ENCODE measurements at regions not wholly inside any gene's neighbourhood (a gene's known extent, or its start where the extent isn't known, plus 50 kb on each side); places are given as distances from the start of the nearest gene placed in this dataset.

DNA sequence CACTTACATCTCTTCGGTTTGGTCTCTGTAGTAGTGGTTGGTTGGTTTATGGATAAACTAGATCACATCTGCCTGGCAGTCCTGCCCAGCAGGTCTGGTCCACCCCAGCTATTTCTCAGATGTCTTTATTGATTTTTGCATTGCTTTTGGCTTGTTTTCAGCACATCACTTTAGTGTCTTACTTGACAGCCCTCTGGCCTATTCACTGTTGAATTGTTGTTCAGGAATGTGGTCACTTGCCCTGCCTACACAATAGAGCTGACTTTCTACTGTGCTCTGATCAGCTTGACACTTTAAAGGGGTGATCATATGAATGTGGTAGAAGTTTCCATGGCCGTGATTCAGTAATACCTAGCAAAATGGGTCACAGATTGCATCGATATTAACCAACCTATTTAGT lies 719.2 kb upstream of the LRRN3 start:
- no peak for TF ChIP-seq POLR2AphosphoS5 (IDR thresholded peaks at IDR 0.05; ENCODE audit: low read depth)
- no peak for TF ChIP-seq REST (IDR thresholded peaks at IDR 0.05; ENCODE audit: insufficient replicate concordance, low read depth)
- TF ChIP-seq SPI1 (IDR thresholded peaks at IDR 0.05; ENCODE audit: borderline replicate concordance, low read depth) = no peak
- no peak for TF ChIP-seq CTCF (IDR thresholded peaks at IDR 0.05; ENCODE audit: insufficient read depth, low read length)
- no peak overlapping the region for H3K27ac ChIP-seq (replicated peaks)
- H3K4me3 ChIP-seq (replicated peaks; ENCODE audit: insufficient read depth, low read length) = no peak overlapping the region
- H3K27me3 ChIP-seq (ENCODE audit: insufficient read depth, poor library complexity, severe bottlenecking) = no peaks in the 10 kb centered on the region
- no peak for DNase-seq (ENCODE audit: low read depth in 1 of 2, low spot score in 1 of 2)

DNA sequence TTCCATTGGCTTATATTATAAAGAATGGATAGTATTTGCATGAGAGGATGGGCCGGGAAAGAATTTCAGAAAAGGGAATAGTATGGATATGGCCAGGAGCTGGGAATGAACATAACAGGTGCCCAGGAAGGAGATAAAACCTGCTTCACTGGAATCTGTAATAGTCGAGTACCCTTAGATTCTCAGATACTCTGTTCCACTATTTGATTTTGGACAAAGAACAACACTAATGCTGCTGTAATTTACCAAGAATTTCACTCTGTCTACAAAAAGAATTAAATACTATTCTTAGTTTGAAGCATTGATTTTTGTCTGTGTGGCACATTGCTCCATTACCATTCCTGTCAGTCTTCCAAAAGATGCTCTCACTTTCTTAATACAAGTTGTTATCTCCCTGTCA lies 718.2 kb upstream of the LRRN3 start:
- Histone ChIP-seq H3K27ac (replicated peaks) (no peak overlapping the region), H3K4me3 (replicated peaks; ENCODE audit: insufficient read depth, low read length) (no peak overlapping the region), H3K27me3 (ENCODE audit: insufficient read depth, poor library complexity, severe bottlenecking) (no peaks in the 10 kb centered on the region)
- no peak for TF ChIP-seq GABPA (IDR thresholded peaks at IDR 0.05; ENCODE audit: low read depth)
- no peak for TF ChIP-seq SPI1 (IDR thresholded peaks at IDR 0.05; ENCODE audit: borderline replicate concordance, low read depth)
- no peak for TF ChIP-seq CTCF (IDR thresholded peaks at IDR 0.05; ENCODE audit: insufficient read depth, low read length)
- no peak for DNase-seq (ENCODE audit: low read depth in 1 of 2, low spot score in 1 of 2)

DNA sequence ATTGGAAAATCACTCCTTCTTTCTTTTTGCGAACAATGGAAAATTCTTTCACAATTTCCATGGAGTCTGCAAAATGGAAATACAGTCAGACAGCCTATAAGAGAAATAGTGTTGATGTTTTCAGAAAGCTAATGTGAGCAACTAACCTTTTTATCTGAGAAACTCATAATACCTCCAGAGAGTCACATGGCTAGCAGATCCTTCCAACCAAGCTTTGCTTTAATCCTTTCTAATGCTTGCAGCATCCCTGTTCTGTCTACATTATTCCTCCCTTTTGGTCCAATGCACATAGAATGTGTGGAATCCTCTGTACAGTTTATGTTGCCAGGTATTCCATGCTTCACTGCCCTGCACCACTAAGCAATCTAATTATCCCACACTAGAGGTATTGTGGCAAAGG lies 717.5 kb upstream of the LRRN3 start:
- no peak overlapping the region for H3K4me3 ChIP-seq (replicated peaks; ENCODE audit: insufficient read depth, low read length)
- TF ChIP-seq POLR2AphosphoS5 (IDR thresholded peaks at IDR 0.05; ENCODE audit: low read depth) = no peak
- no peak for TF ChIP-seq SPI1 (IDR thresholded peaks at IDR 0.05; ENCODE audit: borderline replicate concordance, low read depth)
- TF ChIP-seq CTCF (IDR thresholded peaks at IDR 0.05; ENCODE audit: insufficient read depth, low read length) = no peak
- TF ChIP-seq REST (IDR thresholded peaks at IDR 0.05; ENCODE audit: insufficient replicate concordance, low read depth) = no peak
- no peak for TF ChIP-seq GABPA (IDR thresholded peaks at IDR 0.05; ENCODE audit: low read depth)
- no peak overlapping the region for H3K27ac ChIP-seq (replicated peaks)
- H3K27me3 ChIP-seq (ENCODE audit: insufficient read depth, poor library complexity, severe bottlenecking) = no peaks in the 10 kb centered on the region
- no peak for DNase-seq (ENCODE audit: low read depth in 1 of 2, low spot score in 1 of 2)

- Histone ChIP-seq H3K27ac (replicated peaks) (no peak overlapping the region), H3K27me3 (ENCODE audit: insufficient read depth, poor library complexity, severe bottlenecking) (no peaks in the 10 kb centered on the region), H3K4me3 (replicated peaks; ENCODE audit: insufficient read depth, low read length) (no peak overlapping the region)
- TF ChIP-seq REST (IDR thresholded peaks at IDR 0.05; ENCODE audit: insufficient replicate concordance, low read depth) (no peak), CTCF (IDR thresholded peaks at IDR 0.05; ENCODE audit: insufficient read depth, low read length) (no peak), POLR2AphosphoS5 (IDR thresholded peaks at IDR 0.05; ENCODE audit: low read depth) (no peak), GABPA (IDR thresholded peaks at IDR 0.05; ENCODE audit: low read depth) (no peak), SPI1 (IDR thresholded peaks at IDR 0.05; ENCODE audit: borderline replicate concordance, low read depth) (no peak)
- DNase-seq (ENCODE audit: low read depth in 1 of 2, low spot score in 1 of 2) = no peak
Observed at GRCh38 chr7:110373859-110374258, 717.1 kb upstream of the LRRN3 start.

All from HL-60 (cell line).